Activated CD4-positive, alpha-beta T cell treated with anti-CD3 and anti-CD28 coated beads for 48 hours (primary cell): ENCODE measurements at regions not wholly inside any gene's neighbourhood (a gene's known extent, or its start where the extent isn't known, plus 50 kb on each side); places are given as distances from the start of the nearest gene placed in this dataset.
"Not testable (repeated sequence)": the region's sequence is repeated elsewhere in the genome, so short reads cannot be mapped to it uniquely, and the experiment has no call there.

Experiments used
- DNase-seq: peaks from one replicate; pipeline ENCODE4 v3.0.0-alpha.2; 2020

DNA sequence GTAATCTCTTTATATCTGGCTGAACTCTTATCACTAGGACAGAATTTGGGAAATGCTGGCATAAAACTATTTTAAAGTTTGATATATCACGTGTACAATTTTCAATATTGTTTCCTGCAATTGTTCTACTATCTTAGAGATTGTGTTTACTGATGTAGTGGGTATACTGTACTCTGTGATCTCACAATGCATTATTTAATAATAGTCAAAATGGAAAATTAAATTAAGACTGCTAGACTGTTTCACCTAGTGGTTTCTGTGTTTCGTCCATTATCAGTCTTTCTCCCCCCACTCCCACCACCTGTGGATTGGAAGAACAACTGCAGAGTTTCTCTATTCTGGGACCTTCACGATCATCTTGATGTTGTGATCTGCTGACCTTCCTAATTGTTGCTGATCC lies 449.2 kb upstream of the SLC10A2 start:
- no peak for DNase-seq

DNA sequence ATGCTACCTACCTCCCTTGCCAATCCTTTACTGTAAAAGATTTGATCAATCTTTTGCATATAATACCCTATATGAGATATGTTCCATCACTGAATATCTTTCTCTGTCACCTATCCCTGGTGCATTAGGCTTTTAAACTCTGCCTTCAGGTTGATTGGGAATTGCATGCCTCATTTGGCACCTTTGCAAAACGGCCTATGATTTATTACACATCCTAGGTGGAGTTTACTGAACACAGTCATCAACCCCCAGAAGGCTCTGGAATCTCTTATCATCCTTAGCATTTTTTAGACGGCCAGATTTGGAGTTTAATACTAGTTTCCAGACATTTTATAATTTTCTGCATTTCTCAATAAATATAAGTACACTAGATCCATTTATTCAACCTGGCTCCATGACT lies 448.4 kb upstream of the SLC10A2 start:
- no peak for DNase-seq

DNA sequence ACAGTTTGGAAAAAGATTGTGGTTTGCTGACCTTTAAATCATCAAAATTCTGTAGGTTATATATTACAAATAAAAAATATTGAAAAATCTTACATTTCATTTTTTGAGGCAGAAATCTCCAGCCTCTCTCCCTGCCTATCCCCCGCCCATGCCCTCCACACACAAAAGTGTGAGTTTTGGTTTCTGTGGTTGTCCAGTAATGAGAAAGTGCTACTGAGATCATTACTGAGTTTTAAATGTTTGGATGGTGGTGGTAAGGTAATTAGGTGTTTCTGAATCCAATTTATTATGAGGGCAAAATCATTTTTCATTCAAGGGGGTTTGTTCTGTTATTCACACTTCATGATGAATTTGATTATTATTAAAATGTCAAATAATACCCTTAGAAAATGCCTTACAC lies 448.0 kb upstream of the SLC10A2 start:
- no peak for DNase-seq

DNA sequence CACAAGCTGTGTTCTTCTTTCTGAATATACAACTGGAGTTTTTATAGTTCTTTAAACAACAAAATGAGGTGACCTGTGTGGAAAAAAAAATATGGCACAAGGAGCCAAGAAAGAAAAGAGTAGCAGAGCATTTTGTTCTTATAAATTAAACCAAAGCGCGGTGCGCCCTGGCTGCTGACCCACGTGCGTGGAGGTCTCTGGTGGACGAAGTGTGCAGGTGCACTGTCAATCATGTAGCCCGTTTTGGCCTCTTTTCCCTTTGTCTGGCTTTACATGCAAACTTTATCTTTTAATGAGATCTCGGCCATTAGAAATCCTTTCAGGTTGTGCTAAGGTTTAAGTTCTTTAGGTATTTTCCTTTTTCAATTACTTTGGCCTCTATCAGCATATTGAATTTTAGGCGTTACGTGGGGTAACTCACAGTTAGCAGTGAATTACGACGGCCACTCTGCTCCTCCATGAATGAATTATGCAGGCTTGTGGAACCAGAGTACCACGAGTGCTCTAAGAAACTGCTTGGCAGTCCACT lies 443.9 kb upstream of the SLC10A2 start:
- DNase-seq: no peak

DNA sequence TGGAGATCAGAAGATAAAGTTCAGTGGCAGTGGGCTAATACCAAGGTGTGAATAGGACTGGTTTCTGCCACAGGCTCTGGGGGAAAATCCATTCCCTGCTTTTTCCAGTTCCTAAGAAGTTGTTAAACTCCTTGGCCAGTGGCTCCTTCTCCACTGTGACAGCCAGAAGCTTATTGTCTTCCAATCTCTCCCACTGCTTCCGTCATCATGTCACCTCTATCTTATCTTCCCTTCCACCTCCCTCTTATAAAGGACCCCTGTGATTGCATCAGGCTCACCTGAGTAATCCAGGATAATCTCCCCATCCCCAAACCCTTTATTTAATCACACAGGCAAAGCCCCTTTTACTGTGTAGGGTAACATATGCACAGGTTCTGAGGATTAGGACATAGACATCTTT lies 431.2 kb upstream of the SLC10A2 start:
- no peak for DNase-seq

DNA sequence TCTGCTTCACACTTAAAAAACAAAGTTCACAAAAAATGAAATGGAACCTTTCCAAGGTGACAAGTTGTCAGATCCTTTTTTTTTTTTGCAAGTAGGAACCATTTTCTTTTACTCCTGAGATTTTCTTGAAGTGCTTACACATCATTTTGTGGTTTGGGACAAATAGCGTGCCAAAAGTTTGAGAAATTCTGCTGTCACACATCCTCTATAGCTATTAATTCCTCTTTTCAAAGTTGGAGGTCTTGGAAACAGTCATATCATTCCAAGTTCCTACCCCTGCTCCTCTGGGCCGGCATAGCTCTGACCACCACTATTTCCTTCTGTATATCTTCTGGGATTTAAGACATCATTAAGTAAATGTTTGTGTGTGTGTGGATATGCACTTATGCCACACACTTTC lies 421.6 kb upstream of the SLC10A2 start:
- no peak for DNase-seq

DNA sequence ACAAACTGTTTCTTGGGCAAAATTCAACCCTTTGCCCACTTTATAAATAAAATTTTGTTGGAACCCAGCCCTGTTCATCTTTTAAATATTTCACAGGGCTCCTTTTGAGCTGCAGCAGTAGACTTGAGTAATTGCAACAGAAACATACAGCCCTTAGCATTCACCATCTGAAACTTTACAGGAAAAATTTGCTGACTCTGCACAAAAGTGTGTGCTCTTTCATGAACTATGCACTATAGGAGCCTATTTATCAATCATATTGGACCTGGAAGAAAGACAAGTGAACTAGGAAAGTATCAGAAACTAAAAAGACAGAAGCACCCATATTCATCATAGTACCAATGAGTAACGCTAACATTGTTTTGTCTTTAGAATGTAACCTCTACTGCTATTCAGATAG lies 406.9 kb upstream of the SLC10A2 start:
- DNase-seq: no peak

DNA sequence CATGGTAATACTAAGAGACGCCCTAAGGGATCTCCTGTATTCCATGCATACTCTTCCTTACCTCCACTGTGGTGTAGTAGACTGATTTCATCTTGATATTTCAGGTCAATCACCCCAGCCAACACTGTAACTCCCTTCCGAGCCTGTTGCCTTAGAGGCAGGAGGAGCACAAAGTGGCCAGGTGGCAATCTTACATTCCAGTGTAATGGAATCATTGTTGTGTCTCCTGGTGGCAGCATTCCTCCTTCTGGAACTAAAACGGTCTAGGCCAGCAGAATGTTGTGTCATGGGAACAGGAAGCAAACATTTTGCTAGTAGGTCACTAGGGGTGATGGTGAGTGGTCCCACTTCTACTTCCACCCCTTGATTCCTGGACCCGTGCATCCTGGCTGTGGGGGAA lies 405.7 kb upstream of the SLC10A2 start:
- no peak for DNase-seq

DNA sequence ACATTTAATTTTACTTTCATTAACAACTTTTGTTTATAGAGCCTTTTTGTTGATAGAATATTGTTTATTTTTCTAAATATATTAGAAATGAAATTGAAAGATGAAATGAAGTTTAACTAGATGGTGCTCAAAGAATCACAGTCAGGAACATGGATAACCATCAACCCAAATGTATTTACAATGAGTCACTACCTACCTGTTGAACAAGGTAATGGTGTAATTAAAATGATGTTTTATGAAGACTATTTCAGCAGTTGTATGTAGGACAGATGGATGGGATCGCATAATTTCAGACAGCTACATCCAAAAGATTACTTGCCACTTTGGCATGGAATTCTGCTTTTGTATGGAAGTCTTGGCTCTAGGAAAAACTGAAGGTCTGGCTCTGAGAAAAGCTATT lies 403.6 kb upstream of the SLC10A2 start:
- DNase-seq: no peak

DNA sequence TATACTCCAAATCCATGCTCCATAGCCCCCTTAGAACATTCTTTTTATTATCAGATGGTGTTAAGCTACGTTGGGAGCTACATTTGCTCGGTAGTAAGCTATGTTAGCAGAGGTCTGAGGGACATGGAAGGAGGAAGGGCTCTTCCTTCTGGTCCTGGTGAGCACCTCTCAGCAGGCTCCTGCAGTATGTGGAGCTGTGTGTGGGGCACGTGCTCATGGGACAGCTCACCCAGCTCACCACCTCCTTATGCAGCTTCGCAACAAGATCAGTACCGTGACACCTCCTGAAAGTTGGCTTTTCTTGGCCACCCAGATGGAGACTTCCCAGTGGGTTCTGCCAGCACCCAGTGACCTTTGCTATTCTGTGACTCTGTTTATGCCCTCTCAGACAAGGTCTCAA lies 400.5 kb upstream of the SLC10A2 start:
- DNase-seq: no peak

DNA sequence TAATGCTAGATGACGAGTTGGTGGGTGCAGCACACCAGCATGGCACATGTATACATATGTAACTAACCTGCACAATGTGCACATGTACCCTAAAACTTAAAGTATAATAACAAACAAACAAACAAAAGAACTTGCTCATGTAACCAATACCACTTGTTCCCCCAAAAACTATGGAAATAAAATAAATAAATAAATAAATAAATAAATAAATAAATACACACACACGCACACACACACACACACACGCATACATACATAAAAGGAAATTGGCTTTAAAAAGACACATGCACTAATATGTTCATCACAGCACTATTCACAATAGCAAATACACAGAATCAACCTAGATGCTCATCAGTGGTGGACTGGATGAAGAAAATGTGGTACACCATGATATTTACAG lies 394.0 kb upstream of the SLC10A2 start:
- not testable (repeated sequence) for DNase-seq

DNA sequence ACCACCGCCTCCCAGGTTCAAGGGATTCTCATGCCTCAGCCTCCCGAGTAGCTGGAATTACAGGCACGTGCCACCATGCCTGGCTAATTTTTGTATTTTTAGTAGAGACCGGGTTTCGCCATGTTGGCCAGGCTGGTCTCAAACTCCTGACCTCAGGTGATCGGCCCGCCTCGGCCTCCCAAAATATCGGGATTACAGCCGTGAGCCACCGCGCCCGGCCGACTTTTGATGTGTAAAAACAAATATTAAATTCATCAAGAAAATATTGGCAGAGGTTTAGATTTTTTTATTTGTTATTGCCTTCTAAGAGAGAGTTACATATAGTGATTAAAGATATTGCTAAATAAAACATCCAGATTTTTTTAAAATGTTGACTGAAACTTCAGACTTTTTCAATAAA lies 390.8 kb upstream of the SLC10A2 start:
- not testable (repeated sequence) for DNase-seq

DNA sequence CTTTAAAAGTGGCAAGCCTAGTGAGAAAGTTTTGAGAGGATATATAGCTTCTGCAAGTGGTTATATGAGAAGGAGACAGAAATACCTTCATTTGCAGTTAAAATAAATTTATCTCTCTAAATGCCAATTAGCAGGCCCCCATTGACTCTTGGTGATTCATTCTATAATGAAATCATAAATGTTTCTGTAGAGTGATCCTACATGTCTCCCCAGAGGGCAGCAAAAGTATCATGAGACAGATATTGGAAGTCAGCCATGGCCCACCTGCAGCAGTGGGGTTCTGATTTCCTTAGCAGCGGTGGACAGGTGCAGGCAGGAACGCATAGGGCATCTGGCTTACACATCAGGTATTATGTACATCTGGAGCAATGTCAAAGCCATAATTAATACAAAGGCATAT lies 385.4 kb upstream of the SLC10A2 start:
- DNase-seq: no peak

DNA sequence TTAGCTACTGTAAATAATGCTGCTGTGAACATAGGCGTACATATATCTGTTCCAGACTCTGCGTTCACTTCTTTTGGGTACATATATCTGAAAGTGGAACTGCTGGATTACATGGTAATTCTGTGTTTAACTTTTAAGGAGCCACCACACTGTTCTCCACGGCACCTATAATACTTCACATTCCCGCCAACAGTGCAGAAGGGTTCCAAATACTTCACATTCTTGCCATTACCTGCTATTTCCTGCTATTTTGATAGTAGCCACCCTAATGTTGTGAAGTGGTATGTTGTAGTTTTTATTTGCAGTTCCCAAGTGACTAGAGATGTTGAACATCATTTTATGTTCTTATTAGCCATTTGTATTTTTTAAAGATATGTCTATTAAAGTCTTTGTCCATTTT lies 377.4 kb upstream of the SLC10A2 start:
- no peak for DNase-seq

DNA sequence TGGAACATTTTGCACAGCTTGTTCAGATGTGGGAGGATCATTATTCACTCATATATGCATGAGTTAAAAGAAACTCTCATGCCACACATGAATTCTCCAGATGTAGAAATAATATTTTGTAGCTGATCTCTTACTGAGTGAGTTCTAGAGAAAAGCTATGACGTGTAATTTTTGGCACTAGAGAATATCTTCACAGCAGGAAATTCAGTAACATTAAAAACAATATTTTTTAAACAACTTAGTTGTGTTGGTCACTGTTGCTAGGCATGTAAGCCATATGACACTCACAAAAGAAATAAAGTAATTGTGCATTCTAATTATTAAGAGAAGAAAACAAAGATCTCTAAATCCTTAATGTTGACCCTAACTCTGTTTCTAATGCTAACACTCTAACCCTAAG lies 371.4 kb upstream of the SLC10A2 start:
- no peak for DNase-seq

DNA sequence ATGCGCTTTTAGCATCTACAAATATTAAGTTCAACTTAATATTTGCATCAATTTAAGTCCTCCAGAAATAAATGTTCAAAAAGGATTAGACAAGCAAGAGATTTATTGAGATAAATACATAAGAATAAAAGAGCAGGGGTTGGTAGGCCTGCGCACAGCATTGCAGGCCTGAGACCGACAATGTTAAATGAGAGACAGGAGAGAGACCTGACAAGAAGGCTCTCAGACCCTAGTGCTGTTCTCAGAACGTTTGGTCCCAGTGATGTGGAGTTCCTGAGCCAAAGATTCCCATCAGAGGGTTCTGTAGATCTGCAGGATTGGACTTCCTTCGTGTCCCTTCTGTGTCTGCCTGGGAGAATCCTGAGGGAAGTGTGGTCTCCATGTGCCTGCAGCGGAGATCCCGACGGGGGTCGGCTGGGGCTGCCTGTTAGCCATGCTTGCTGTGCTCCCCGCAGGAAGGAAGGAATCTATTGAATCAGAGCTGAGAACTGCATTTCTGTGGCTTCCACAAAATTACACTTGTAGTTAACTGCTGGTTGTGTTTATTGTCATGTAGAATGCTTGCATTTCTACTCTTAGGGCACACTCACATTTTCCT lies 369.9 kb upstream of the SLC10A2 start:
- DNase-seq: no peak

DNA sequence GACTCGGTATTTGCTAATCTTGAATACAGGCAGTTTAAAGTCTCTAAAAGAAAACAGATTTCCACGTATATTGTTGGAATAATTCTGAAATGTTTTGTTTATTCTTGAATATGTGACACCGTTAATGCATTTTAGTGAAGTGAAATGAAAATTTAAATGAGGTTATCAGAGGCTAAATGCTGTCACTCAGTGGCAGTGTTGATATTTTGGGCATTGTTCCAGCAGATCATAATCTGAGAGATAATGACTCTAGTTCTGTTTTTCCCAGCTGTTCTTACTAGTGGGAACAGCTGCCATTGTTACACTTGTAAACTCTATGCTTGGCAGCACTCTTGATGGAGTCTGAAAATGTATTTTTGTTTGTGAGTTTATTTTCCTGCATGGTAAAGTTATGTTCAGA lies 365.6 kb upstream of the SLC10A2 start:
- no peak for DNase-seq

DNA sequence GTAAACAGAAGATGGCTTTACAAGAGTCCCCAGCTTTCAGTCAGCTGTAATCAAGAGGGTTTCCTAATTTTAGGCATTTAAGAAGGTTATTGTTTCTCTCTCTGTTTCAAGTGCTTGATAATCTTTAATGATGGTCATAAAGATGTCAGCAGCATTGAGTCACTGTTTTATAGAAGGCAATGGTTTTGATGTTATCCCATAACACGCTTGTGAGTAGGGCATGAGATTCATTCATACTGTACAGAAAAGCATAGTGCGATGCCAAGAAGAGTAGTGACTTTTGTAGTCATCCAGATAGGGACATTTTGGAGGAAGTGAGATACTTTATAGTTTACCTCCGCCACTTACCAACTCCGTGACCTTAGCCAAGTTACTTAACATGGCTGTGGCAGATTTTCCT lies 364.2 kb upstream of the SLC10A2 start:
- no peak for DNase-seq

DNA sequence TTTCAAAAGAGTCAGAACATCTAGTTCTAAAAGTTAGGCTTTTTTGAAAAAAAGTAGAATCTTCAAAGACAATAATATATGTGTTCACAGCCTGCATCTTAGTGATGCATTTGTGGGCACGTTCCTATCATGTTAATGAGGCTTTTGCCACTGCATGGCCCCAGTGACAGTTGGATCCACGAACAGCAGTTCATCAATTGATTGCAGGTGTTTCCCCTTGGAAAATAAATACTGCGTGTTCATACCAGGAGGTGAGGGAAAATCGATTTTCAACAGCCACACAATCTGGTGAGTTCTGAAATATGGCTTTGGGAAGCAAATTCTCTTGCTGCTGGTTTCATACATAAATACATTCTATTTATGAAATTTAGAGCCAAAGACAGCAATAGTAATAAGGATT lies 343.8 kb upstream of the SLC10A2 start:
- no peak for DNase-seq

DNA sequence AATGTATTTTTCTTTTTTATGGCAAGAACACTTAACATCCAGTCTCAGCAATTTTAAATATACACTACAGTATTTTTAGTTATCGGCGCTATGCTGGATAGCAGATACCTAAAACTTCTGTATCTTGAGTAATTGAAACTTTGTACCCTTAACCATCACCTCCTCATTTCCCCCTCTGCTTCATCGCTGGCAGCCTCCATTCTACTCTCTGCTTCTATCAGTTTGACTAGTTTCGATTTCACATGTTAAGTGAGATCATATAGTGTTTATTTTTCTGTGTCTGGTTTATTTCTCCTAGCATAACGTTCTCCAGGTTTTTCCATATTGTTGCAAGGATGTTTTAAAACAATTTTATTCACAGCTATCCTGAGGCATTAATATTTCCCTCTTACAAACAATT lies 340.8 kb upstream of the SLC10A2 start:
- DNase-seq: no peak

DNA sequence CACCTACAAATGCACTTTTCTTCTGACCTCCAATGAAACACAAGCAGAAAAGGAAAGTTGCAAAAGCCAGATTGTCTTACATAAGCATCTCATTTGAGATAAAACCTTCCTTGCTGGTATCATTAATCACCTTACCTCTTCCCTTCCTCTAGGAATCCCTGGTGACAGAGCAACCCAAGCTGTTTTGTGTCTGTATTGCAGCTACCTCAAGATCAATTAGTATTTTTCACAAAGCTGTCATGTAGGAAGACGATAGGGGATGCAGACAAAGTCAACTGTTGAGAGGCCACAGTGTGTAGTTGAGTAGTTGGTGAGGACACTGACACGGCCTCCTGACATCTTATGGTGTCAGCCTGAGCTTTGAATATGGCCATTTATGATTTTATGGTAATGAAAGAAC lies 339.1 kb upstream of the SLC10A2 start:
- no peak for DNase-seq

DNA sequence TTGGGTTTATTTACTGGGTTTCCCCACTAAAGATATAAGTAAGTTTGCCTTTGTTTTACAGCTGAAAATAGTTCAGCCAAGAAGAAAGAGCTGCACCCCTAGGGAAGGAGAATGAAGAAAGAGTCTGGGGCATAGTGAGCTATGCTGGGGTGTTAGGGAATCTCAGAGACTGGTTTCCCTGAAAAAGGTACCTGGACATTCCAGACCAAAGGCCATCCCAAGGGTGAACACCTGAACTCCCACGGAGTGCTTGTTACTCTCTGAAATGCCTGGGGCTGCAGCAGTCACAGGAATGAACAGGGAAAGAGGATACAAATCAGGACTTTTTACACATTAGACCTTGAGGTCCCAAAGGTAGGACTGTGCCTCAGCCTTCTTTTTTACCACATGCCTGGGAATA lies 337.6 kb upstream of the SLC10A2 start:
- no peak for DNase-seq

DNA sequence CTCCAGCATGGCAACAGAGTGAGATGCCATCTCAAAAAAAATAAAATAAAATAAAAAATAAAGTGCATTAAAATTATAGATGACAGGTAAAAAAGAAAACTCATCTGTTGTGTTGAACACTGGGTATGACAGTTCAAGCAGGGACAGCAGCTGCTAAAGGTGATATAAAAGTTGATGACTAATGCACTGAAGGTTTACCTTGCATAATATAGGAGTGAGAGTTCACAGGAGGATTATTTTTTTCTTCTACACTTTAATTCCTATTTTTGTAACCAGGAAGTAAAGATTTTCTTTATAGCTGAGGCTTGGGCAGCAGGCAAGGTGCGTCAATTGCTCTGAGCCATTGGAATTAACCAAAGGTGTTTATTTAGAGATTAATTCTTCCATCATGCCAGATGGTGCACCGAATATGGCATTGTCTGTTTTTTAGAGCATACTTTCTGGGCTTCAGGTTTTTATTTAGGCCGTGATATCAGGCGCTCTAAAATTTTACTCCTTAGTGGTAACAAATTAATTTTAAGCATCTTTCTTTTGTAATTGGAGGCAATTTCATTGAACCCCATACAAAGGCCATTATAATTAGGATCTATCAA lies 337.0 kb upstream of the SLC10A2 start:
- no peak for DNase-seq

DNA sequence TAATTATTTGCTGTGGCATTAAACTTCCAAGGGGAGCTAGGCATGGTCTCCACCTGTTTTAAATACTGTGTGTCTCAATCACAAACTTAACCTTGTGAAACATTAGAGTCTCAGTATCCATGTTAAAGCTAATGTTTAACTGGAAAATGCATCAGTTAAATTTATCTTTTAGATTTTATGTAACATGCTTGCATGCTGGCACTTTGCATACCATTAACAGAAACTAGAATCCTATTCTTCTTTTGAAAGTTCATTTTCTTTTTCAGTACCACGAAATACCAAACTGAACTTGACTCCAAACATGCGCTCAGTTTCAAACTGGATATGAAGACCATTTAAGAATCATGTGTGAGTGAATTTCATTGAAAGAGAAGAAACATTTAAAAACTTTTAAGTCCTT lies 328.9 kb upstream of the SLC10A2 start:
- no peak for DNase-seq

DNA sequence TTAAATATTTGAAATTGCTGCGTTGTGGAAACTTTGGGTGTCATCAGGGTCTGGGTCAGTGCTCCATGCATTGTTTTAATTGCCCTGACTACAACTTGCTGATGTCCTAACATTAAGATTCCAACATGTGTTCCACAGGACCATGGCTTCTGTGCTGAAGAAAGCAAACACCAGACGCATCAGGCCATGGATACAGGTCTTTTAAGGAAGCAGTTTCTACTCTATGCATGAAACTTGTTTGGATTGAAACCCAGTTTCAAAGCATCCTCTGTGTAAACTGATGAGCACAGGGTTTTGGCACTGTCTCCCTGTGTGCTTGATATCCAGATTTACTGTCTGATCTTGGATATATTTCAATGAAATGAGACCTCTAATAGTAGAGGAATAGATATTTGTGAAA lies 328.4 kb upstream of the SLC10A2 start:
- DNase-seq: no peak
